ENCODE measurements at regions not wholly inside any gene's neighbourhood (a gene's known extent, or its start where the extent isn't known, plus 50 kb on each side); places are given as distances from the start of the nearest gene placed in this dataset.
"Not testable (repeated sequence)": the region's sequence is repeated elsewhere in the genome, so short reads cannot be mapped to it uniquely, and the experiment has no call there.

GRCh38 chr5:1575991-1576714, 52.4 kb upstream of the LPCAT1 start:
- not testable (repeated sequence) for TF ChIP-seq CTCF (IDR thresholded peaks at IDR 0.05); EP300 (IDR thresholded peaks at IDR 0.05); POLR2AphosphoS5 (IDR thresholded peaks at IDR 0.05); POLR2A (IDR thresholded peaks at IDR 0.05; ENCODE audit: low read depth)
